ENCODE measurements at regions not wholly inside any gene's neighbourhood (a gene's known extent, or its start where the extent isn't known, plus 50 kb on each side); places are given as distances from the start of the nearest gene placed in this dataset.

DNA sequence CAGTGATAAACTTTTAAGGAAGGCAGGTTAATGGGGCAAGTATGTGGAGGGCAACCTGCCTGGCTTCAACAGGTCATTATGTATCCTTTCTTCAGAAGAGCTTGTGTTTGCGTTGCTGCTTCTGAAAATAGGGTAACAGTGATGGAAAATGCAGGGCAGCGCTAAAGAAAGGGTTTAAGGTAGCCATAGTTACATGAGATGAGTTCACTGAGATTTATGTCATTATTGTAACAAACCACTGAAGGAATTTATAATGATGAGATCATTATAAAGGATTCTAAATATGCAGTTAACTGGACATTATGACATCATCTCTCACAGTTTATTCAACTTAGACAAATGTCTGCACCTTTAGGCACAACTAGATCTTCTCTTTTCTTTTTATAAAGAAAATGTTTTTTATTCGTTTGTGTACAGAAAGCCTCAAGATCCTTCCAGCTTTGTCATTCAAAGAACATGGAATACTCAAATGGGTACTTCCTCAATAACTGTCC lies 291.6 kb upstream of the SMARCA2 start:
- TF ChIP-seq POLR2A (IDR thresholded peaks at IDR 0.05) (no peak), CTCF (IDR thresholded peaks at IDR 0.05) (no peak)

Data from testis (tissue), 2 donors.